Liver (tissue), 8 donors: ENCODE measurements at regions not wholly inside any gene's neighbourhood (a gene's known extent, or its start where the extent isn't known, plus 50 kb on each side); places are given as distances from the start of the nearest gene placed in this dataset.

ENCODE experiments used
- DNase-seq: peaks from one replicate; pipeline ENCODE4 v3.0.0-alpha.2; 2017; ENCODE audit warnings: low spot score
- H3K27ac ChIP-seq, 2 donors: one replicate each; pipeline ENCODE4 v1.7.0; 2013; ENCODE audit warnings: inconsistent platforms in 2 of 2, low read length in 2 of 2, control low read depth in 1 of 2, low read depth in 1 of 2, mild to moderate bottlenecking in 1 of 2
- H3K27me3 ChIP-seq, 4 donors: one replicate each; pipeline versions ENCODE4 v1.6.1 to v1.7.0; 2013; ENCODE audit warnings: low read length in 3 of 4, inconsistent platforms in 1 of 4, mild to moderate bottlenecking in 1 of 4, moderate library complexity in 1 of 4; ENCODE audit not compliant: control insufficient read depth in 4 of 4, insufficient read depth in 4 of 4
- H3K36me3 ChIP-seq, 4 donors: one replicate each; pipeline versions ENCODE4 v1.6.1 to v1.7.0; 2013; ENCODE audit warnings: low read length in 3 of 4, mild to moderate bottlenecking in 3 of 4, low read depth in 1 of 4, moderate library complexity in 1 of 4; ENCODE audit not compliant: control insufficient read depth in 4 of 4, insufficient read depth in 3 of 4
- H3K4me1 ChIP-seq, 4 donors: one replicate each; pipeline versions ENCODE4 v1.6.1 to v1.7.0; 2013; ENCODE audit warnings: low read length in 3 of 4, mild to moderate bottlenecking in 3 of 4, moderate library complexity in 1 of 4; ENCODE audit not compliant: control insufficient read depth in 4 of 4, insufficient read depth in 4 of 4
- H3K4me3 ChIP-seq, 3 donors: one replicate each; pipeline versions ENCODE4 v1.6.1 to v1.7.0; 2013; ENCODE audit warnings: low read length in 3 of 3, control low read depth in 1 of 3, low read depth in 1 of 3, mild to moderate bottlenecking in 1 of 3
- H3K9ac ChIP-seq, 2 donors: one replicate each; pipeline ENCODE4 v1.7.0; 2013; ENCODE audit warnings: low read length in 2 of 2, mild to moderate bottlenecking in 2 of 2, moderate library complexity in 2 of 2, control low read depth in 1 of 2, low read depth in 1 of 2
- H3K9me3 ChIP-seq, 4 donors: one replicate each; pipeline versions ENCODE4 v1.6.1 to v1.7.0; 2013; ENCODE audit warnings: low read length in 3 of 4; ENCODE audit not compliant: control insufficient read depth in 4 of 4
- EGR1 ChIP-seq, 2 donors: IDR thresholded peaks; 2 replicates each; pipeline ENCODE4 v1.6.1; 2016 to 2018; ENCODE audit warnings: antibody characterized with exemption in 2 of 2, low read depth in 2 of 2
- FOXA1 ChIP-seq: IDR thresholded peaks from 2 replicates; pipeline ENCODE4 v1.6.1; 2016; ENCODE audit warnings: antibody characterized with exemption
- FOXA2 ChIP-seq: IDR thresholded peaks from 2 replicates; pipeline ENCODE4 v1.6.1; 2016; ENCODE audit warnings: antibody characterized with exemption
- HNF4A ChIP-seq, 2 donors: conservative IDR thresholded peaks; 2 replicates each; pipeline ENCODE4 v1.6.1; 2016; ENCODE audit warnings: antibody characterized with exemption in 2 of 2, mild to moderate bottlenecking in 2 of 2
- HNF4G ChIP-seq: IDR thresholded peaks from 2 replicates; pipeline ENCODE4 v1.6.1; 2016; ENCODE audit warnings: antibody characterized with exemption
- JUND ChIP-seq, 2 donors: IDR thresholded peaks; 2 replicates each; pipeline ENCODE4 v1.6.1; 2016; ENCODE audit warnings: antibody characterized with exemption in 2 of 2
- NR2F2 ChIP-seq: IDR thresholded peaks from 2 replicates; pipeline ENCODE4 v1.6.1; 2016; ENCODE audit warnings: antibody characterized with exemption
- RAD21 ChIP-seq, 2 donors: IDR thresholded peaks; 2 replicates each; pipeline ENCODE4 v1.6.1; 2016; ENCODE audit warnings: antibody characterized with exemption in 2 of 2, mild to moderate bottlenecking in 2 of 2
- RXRA ChIP-seq, 2 donors: IDR thresholded peaks; 2 replicates each; pipeline ENCODE4 v1.6.1; 2017 to 2018; ENCODE audit warnings: antibody characterized with exemption in 2 of 2, mild to moderate bottlenecking in 1 of 2
- SP1 ChIP-seq: IDR thresholded peaks from 2 replicates; pipeline ENCODE4 v1.6.1; 2018; ENCODE audit warnings: antibody characterized with exemption, mild to moderate bottlenecking
- TAF1 ChIP-seq: conservative IDR thresholded peaks from 2 replicates; pipeline ENCODE4 v1.6.1; 2016; ENCODE audit warnings: antibody characterized with exemption, mild to moderate bottlenecking
- YY1 ChIP-seq: IDR thresholded peaks from 2 replicates; pipeline ENCODE4 v1.6.1; 2016; ENCODE audit warnings: antibody characterized with exemption, mild to moderate bottlenecking
- WGBS: extraction: QIAGEN DNeasy Blood & Tissue Kit; methylation state at CpG from one replicate; pipeline ENCODE4 v1.1.7; 2013; 5-methylcytosine and 5-hydroxymethylcytosine counted together
- TF ChIP-seq, protein P1 (sequence below): IDR thresholded peaks from 2 replicates; pipeline ENCODE4 v1.6.1; 2016; ENCODE audit warnings: antibody characterized with exemption
- TF ChIP-seq, protein P2 (sequence below): IDR thresholded peaks from 2 replicates; pipeline ENCODE4 v1.6.1; 2016; ENCODE audit warnings: antibody characterized with exemption, mild to moderate bottlenecking
- TF ChIP-seq, protein P3 (sequence below): IDR thresholded peaks from 2 replicates; pipeline ENCODE4 v1.6.1; 2016; ENCODE audit warnings: antibody characterized with exemption
- TF ChIP-seq, protein P4 (sequence below): fragments of 150-350 bp; IDR thresholded peaks from 2 replicates; pipeline ENCODE4 v1.5.1; 2017; ENCODE audit warnings: improper control_type of control experiment, low read depth, low read length; ENCODE audit not compliant: missing input control
- TF ChIP-seq, protein P5 (sequence below): IDR thresholded peaks from 2 replicates; pipeline ENCODE4 v1.6.1; 2016; ENCODE audit warnings: antibody characterized with exemption
- donor health status: healthy.
- donor health status: healthy.
- donor health status: healthy.
- donor health status: healthy.
- donor health status: healthy.

DNA sequence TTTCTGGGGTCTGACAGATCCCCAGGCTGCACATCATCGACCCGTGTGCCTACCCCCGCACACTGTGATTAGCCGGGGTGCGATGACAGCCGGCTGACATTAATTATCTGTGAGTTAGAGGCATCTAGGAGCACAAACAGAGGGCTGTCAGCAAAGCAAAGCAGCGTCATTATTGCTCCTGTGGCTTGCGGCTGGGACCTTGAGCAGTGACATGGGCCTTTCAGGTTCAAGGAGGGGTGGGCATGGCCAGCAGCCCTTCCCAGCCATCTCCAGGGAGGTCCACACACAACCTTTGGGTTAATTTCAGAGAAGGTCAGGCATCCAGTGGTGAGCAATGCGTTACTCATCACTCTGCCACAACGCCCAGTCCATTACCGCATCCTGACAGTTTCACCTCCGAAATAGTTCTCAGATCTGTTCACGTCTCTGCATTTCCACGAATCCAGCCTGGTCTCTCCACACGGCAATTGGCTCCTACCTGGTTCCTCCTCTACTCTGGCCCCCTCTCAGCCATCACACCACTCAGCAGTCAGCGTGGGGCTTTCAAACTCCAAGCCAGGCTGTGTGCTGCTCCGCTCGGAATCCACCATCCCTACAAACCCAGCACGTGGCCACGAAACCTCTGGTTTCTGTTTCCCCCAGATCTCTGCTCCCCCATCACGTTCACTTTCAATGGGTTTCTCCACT lies 249.7 kb upstream of the C16orf82 start:
- Histone ChIP-seq H3K4me3 (no peak overlapping the region), H3K9ac (no peak overlapping the region), H3K36me3 (no peaks in the 10 kb centered on the region), H3K4me1 (no peaks in the 10 kb centered on the region), H3K27ac (no peak overlapping the region), H3K27me3 (no peaks in the 10 kb centered on the region), H3K9me3 (peaks cover 0 to 6% (median 0%) of the 10 kb centered on the region in 4 donors)
- no peak for DNase-seq
- WGBS = 67% methylated on average over 21 of the region's 21 CpGs
- TF ChIP-seq TAF1 (no peak), RAD21 (IDR thresholded peaks at IDR 0.05) (no peak), SP1 (no peak), FOXA1 (no peak), HNF4G (no peak)
- TF ChIP-seq, protein P1, sequence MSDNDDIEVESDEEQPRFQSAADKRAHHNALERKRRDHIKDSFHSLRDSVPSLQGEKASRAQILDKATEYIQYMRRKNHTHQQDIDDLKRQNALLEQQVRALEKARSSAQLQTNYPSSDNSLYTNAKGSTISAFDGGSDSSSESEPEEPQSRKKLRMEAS = no peak

DNA sequence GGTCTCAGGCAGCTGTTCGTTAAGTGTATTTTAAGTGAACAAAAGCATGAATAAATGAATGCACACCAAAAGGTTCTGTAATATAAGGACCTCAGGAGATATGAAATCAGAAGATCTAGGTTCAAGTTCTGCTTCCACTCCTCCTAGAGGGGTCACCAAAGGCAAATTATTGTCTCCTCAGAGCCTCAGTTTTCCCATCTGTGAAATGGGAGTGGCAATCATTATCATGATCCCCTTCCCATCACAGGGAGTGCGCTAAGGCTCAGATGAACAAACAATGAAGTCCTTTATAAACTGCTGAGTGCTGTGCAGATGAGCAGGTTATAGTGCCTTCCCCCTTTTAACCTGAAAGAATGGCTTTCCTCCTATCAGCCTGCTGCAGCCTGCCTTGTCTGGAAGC lies 248.3 kb upstream of the C16orf82 start:
- Histone ChIP-seq H3K4me3 (no peak overlapping the region), H3K27ac (no peak overlapping the region), H3K4me1 (no peaks in the 10 kb centered on the region), H3K9me3 (peaks cover 0 to 6% (median 0%) of the 10 kb centered on the region in 4 donors), H3K27me3 (no peaks in the 10 kb centered on the region), H3K36me3 (no peaks in the 10 kb centered on the region), H3K9ac (no peak overlapping the region)
- no peak for DNase-seq
- TF ChIP-seq, protein P2, sequence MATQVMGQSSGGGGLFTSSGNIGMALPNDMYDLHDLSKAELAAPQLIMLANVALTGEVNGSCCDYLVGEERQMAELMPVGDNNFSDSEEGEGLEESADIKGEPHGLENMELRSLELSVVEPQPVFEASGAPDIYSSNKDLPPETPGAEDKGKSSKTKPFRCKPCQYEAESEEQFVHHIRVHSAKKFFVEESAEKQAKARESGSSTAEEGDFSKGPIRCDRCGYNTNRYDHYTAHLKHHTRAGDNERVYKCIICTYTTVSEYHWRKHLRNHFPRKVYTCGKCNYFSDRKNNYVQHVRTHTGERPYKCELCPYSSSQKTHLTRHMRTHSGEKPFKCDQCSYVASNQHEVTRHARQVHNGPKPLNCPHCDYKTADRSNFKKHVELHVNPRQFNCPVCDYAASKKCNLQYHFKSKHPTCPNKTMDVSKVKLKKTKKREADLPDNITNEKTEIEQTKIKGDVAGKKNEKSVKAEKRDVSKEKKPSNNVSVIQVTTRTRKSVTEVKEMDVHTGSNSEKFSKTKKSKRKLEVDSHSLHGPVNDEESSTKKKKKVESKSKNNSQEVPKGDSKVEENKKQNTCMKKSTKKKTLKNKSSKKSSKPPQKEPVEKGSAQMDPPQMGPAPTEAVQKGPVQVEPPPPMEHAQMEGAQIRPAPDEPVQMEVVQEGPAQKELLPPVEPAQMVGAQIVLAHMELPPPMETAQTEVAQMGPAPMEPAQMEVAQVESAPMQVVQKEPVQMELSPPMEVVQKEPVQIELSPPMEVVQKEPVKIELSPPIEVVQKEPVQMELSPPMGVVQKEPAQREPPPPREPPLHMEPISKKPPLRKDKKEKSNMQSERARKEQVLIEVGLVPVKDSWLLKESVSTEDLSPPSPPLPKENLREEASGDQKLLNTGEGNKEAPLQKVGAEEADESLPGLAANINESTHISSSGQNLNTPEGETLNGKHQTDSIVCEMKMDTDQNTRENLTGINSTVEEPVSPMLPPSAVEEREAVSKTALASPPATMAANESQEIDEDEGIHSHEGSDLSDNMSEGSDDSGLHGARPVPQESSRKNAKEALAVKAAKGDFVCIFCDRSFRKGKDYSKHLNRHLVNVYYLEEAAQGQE = no peak
- TF ChIP-seq RAD21 (IDR thresholded peaks at IDR 0.05) = no peak
- TF ChIP-seq YY1 = no peak
- TF ChIP-seq, protein P3, sequence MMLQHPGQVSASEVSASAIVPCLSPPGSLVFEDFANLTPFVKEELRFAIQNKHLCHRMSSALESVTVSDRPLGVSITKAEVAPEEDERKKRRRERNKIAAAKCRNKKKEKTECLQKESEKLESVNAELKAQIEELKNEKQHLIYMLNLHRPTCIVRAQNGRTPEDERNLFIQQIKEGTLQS = no peak
- TF ChIP-seq HNF4G = no peak
- WGBS = 81% methylated on average over 2 of the region's 2 CpGs

DNA sequence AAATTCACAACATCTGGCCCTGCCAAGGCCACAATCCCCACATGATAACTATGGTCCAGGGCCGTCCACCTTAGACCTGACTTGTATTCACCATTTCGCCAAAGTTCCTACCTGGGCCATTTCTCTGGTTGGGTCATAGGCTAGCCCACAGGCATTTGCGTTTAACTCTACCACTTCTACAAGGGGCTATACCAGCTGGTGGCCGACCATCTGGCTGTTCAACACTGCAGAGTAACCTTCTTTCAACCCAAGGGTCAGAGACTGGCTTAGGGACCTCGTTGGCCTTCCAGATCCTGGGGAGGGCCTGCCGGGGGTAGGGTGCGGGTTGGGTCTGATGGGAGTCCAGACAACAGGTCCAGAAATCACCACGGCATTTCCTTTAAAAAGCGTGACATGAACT lies 242.3 kb upstream of the C16orf82 start:
- H3K9ac ChIP-seq = no peak overlapping the region
- no peaks in the 10 kb centered on the region for H3K9me3 ChIP-seq
- H3K36me3 ChIP-seq = no peaks in the 10 kb centered on the region
- H3K4me1 ChIP-seq = no peaks in the 10 kb centered on the region
- 74% methylated on average over 9 of the region's 9 CpGs for WGBS
- no peaks in the 10 kb centered on the region for H3K27me3 ChIP-seq
- no peak for DNase-seq
- no peak overlapping the region for H3K27ac ChIP-seq
- no peak overlapping the region for H3K4me3 ChIP-seq
- TF ChIP-seq YY1 (no peak), EGR1 (IDR thresholded peaks at IDR 0.05; ENCODE audit: low read depth in 2 of 2) (no peak), JUND (IDR thresholded peaks at IDR 0.05) (no peak), HNF4G (no peak), RXRA (IDR thresholded peaks at IDR 0.05) (no peak), FOXA2 (no peak), TAF1 (no peak), NR2F2 (no peak), SP1 (no peak), HNF4A (conservative IDR thresholded peaks at IDR 0.05) (no peak), FOXA1 (no peak), RAD21 (IDR thresholded peaks at IDR 0.05) (no peak)
- TF ChIP-seq, protein P3 = no peak
- TF ChIP-seq, protein P1 = no peak
- TF ChIP-seq, protein P4, sequence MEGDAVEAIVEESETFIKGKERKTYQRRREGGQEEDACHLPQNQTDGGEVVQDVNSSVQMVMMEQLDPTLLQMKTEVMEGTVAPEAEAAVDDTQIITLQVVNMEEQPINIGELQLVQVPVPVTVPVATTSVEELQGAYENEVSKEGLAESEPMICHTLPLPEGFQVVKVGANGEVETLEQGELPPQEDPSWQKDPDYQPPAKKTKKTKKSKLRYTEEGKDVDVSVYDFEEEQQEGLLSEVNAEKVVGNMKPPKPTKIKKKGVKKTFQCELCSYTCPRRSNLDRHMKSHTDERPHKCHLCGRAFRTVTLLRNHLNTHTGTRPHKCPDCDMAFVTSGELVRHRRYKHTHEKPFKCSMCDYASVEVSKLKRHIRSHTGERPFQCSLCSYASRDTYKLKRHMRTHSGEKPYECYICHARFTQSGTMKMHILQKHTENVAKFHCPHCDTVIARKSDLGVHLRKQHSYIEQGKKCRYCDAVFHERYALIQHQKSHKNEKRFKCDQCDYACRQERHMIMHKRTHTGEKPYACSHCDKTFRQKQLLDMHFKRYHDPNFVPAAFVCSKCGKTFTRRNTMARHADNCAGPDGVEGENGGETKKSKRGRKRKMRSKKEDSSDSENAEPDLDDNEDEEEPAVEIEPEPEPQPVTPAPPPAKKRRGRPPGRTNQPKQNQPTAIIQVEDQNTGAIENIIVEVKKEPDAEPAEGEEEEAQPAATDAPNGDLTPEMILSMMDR = no peak
- TF ChIP-seq, protein P5, sequence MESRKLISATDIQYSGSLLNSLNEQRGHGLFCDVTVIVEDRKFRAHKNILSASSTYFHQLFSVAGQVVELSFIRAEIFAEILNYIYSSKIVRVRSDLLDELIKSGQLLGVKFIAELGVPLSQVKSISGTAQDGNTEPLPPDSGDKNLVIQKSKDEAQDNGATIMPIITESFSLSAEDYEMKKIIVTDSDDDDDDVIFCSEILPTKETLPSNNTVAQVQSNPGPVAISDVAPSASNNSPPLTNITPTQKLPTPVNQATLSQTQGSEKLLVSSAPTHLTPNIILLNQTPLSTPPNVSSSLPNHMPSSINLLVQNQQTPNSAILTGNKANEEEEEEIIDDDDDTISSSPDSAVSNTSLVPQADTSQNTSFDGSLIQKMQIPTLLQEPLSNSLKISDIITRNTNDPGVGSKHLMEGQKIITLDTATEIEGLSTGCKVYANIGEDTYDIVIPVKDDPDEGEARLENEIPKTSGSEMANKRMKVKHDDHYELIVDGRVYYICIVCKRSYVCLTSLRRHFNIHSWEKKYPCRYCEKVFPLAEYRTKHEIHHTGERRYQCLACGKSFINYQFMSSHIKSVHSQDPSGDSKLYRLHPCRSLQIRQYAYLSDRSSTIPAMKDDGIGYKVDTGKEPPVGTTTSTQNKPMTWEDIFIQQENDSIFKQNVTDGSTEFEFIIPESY = no peak
